Stimulated activated CD4-positive, alpha-beta T cell treated with anti-CD3 and anti-CD28 coated beads, Interleukin-4, amount 100 ng/mL, for 4 hours (primary cell): ENCODE measurements at regions not wholly inside any gene's neighbourhood (a gene's known extent, or its start where the extent isn't known, plus 50 kb on each side); places are given as distances from the start of the nearest gene placed in this dataset.
"Not testable (repeated sequence)": the region's sequence is repeated elsewhere in the genome, so short reads cannot be mapped to it uniquely, and the experiment has no call there.

Experiments used
- DNase-seq, 2 experiments: peaks; one replicate each; pipeline ENCODE4 v3.0.0-alpha.2; 2020

GRCh38 chr19:32058131-32058530, 287.3 kb upstream of the ZNF507 start:
- DNase-seq = no peak

DNA sequence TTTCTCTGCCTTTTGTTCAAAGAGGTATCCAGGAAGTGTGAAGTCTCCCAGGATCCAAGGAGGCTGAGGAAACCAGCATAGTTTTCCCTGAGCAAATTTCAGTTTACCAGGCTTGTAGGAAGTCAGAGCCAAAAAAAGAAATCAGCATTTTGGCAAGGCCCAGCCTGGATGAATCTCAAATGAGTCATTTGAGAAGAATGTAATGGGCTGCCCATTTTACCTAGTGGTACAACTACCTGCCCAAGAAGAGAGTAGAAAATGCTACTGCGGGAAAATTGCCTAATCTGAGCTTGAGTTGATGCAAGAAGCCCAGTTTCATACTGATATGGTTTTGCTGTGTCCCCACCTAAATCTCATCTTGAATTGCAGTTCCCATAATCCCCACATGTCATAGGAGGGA, 284.1 kb upstream of the ZNF507 start:
- no peak for DNase-seq

DNA sequence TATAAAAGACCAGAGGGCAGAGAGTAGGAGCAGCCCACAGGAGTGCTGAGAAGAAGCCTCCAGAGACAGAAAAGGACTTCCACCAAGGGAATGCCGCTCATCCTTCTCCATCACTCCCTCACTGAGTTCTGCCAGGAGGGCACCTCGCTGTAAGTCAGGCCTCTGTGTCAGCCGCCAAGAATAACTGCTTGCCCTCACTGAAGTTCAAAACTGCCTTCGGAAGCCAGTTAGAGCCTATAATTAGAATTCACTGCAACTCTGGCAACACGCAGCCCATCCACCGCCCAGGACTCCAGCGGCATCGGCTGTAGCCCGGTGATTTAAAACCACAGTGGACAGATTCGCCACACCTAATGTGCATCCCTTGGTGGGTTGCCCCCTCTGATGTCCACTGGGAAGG, 281.8 kb upstream of the ZNF507 start:
- no peak for DNase-seq

DNA sequence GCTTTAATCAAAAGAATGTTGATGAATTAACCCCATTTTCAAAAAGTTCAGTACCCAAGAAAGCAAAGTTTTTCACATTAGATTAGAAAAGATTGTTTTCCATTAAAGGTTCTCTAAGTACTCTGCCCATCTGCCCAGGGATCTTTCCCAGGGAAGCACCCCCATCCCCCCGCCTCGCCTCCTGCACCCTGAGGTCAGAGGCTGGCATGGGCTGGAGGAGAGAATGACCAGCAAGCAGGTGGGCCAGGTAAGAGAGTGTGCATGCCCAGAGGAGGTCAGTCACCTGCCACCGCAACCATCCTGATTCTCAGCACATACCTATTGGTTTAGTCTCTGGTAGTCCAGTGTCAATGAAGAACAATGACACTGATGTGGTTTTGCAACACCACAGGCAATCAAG, 279.4 kb upstream of the ZNF507 start:
- no peak for DNase-seq

DNA sequence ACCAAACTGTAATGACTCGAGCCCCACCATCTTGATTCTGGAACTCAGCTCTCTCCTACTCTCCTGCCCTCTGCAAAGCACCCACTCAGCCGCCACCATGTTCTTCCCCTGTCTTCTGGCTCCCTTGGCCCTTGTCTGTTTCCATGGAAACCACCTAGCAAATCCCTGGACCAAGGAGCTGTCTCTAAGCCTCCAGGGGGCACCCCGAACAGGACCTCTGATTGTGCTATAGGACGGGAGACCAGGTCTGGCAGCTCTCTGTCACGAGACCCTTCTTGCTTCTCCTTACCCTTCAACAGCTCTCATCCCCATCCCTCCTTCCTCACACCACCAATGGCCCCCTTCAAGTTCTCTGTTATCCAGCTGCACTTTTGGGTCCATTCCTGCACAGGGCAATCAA, 277.7 kb upstream of the ZNF507 start:
- no peak for DNase-seq

GRCh38 chr19:32068793-32069192, 276.6 kb upstream of the ZNF507 start:
- no peak for DNase-seq

DNA sequence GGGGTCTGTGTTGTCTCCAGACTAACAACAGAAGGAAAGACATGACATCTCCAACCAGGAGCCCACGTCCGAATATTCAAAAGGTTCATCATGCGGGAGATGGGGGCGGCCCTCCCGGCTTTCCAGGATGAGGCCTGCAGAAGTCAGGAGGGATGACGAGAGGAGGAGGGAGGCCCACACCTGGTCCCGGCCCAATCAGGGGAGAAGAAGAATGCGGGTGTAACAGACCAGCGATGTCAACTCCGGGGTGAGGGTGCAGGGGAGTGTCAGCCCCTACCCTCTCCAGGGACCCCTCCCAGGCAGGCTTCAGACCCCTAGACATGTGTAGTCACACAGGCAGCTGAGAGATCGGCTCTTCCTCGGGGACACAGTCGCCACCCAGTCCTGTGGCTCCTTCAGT, 275.3 kb upstream of the ZNF507 start:
- no peak for DNase-seq

- no peak for DNase-seq
Measured at GRCh38 chr19:32082028-32082427, 263.4 kb upstream of the ZNF507 start.

DNA sequence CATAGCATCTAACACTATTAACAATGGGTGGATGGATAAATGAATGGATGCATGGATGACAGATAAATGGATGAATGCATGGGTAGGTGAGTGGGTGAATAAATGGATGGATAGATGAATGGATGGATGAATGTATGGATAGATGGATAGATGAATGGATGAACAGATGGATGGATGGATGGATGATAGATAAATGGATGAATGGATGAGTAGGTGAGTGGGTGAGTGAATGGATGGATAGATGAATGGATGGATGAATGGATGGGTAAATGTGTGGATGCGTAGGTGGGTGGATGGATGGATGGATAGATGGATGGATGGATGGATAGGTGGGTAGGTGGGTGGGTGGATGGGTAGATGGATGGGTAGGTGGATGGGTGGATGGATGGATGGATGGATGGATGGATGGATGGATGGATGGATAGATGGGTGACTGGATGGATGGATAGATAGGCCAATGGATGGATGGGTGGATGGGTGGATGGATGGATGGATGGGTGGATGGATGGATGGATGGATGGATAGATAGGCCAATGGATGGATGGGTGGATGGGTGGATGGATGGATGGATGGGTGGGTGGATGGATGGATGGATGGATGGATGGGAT, 260.6 kb upstream of the ZNF507 start:
- not testable (repeated sequence) for DNase-seq

DNA sequence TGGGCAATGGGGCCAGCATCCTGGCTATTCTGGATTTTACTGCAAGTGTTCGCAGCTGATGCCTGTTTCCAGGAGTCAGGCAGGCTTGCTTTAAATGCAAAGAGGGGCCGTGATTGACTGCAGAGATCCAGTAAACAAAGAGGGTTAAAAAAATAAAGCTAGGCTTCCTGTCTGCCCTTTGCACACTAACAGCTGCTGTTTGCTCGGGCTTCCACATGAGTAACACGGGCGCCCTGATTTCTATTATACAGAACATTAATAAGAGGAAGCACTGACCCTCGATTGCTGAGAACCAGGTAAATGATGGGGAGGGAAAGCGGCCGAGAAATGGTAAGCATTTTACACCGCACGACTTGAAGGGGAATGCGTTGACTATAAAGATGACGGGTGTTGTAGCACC, 254.2 kb upstream of the ZNF507 start:
- no peak for DNase-seq

GRCh38 chr19:32097011-32097410, 248.4 kb upstream of the ZNF507 start:
- no peak for DNase-seq

DNA sequence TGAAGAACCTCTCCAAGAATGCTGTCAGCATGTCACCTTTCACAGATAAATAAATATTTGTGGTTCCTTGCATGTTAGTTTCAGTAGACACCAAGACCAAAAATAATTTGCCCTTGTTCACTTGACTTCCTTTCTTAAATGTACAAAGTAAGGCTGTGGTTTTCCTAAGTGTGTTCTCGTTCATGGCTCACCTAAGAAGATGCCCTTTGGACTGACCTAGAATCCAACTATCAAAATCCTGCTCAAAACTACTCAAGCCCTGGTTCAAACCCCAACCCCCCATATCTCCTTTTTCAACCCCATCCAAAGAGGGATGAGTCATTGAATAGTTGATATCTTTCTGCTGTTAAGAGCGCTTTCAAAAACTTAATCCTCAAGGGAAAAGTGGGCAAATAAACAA, 247.8 kb upstream of the ZNF507 start:
- DNase-seq = no peak

DNA sequence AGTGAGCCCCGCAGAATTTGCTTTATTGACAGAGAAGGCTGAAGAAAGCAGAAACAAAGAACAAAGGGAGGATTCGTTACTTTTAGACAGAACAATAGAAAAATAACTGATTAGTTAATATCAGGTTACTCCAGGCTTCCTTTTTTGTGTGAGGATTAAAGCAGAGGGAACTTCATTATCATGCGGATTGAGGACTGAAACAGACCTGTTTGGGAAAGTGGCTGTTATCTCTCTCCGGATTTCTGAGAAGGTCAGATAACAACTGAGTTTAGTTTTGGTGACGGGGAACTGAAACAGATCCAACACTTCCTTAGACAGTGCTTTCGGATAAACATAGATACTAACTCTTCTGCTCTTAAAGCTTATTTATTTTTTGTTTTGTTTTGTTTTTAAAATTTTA, 246.4 kb upstream of the ZNF507 start:
- DNase-seq = no peak

DNA sequence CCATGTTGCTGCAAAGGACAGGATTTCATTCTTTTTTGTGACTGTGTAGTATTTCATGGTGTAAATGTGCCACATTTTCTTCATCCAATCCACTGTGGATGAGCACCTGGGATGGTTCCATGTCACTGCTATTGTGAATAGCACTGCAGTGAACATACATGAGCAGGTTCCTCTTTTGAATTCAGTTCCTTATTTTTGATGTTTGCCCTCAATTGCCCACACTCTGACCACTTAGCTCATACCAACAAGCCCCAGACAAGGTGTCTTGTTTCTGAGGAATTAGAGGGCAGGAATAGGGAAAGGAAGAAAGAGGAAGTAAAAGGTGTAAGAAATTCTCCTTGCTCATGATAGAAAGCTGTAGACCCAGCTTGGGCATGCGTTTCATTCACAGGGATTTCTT, 244.2 kb upstream of the ZNF507 start:
- no peak for DNase-seq

DNA sequence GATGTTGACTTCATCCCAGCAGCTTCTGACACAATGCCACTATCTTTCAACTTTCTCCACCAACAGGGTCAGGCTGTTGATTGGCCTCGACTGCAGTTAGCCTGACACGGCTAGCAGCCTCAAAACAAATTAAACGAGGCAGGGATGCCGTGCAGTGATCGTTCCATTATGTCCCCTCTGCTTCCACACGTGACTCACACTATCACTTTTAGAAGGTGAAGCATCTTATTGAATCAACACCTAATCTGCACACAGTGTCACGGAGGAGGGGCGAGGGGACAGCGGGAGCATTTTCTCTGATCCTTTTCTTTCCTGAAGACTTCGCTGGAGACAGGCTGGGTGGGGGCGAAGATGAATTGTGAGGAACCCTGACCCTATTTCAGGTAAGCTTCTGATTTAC, 241.9 kb upstream of the ZNF507 start:
- DNase-seq = no peak

DNA sequence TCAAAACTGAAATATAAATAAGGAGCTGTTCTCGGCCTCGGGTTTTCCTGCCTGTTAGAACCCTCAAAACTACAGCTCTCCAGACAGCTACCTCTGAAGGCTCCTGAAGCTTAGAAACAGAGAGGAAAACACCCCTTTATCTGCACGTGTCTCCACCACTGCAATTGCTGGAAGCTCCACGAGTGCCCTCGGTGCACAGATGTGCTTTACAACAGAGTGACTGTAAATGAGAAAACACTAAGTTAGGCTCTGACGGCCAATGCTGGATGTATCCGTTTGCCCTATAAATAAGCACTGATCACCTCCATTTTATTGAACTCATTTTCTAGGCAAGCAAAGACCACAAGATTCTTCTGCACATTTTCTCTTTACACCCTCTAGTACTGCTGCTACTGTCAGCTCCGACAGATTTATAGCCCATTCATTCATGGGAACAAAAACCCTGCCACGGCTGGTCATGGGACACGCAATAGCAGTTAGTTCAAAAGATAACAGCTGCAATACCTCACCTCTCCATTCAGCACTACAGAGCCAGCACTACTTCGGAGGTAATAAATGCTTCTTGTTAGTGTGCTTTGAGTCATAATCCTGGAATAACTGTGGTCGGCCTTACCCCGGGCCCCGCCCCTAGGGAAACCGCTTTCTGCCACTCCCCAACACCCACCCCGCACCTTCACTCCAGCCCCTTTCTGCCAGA, 241.1 kb upstream of the ZNF507 start:
- DNase-seq = no peak

GRCh38 chr19:32104850-32105235, 240.6 kb upstream of the ZNF507 start:
- no peak for DNase-seq

- no peak for DNase-seq
Measured at GRCh38 chr19:32105527-32106310, 239.7 kb upstream of the ZNF507 start.

GRCh38 chr19:32122258-32122657, 223.2 kb upstream of the ZNF507 start:
- DNase-seq = no peak

DNA sequence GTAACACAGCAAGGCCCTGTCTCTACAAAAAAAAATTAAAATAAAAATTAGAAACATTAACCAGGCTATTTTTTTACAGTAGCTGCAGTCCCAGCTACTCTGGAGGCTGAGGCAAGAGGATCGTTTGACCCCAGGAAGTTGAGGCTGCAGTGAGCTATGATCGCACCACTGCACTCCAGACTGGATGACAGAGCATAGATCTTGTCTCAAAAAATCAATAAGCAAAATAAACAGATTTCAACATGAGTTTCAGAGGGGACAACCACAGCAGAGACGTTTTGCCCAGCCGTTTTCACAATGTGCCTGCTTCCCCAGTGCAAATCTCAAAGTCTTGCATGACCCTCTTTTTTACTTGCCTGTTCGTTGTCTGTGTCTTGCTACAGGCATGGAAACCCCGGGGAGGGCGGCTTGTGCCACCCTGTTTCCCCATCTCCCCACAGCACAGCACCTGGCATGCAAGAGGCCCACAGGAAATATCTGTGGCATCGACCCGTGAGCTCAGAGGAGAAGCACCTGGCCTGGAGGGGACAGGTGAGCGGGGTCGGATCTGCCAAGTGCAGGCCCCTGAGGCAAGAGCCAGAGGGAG, 222.0 kb upstream of the ZNF507 start:
- DNase-seq = no peak

DNA sequence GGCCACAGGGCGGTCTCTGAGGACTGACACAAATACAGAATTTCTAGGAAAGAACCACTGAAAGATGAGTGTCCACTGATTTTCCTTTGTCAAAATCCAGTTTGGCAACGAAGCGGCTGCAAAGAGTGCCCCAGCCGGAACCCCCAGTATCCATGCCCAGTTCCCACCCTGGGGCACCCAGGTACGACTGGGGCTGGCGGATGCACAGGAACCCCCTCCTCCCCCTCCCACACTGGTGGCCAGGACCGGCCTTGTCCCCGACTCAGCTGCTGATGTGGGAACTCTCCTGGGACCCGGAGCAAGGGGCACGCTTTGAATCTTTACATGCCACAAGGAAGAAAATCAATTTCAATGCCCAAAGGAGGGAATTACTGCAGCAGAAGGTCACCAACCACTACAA, 220.8 kb upstream of the ZNF507 start:
- no peak for DNase-seq

DNA sequence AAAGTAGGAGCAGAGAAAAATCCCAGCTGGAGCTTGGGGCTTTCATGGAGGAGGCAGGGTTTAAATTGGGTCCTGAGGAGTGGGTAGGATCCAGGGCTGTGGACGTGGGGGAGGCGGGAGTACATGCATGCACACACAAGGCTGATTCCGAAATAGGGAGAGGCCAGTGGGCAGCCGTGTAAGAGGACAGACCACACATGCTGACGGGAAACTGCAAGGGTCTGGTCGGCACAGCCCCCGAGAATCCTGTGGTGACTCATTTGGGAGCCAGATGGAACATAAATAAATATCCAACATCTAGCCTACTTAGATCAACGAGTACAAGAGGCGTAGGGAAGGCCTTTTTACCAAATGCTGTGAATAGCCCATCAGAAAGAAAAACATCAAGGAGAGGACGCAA, 216.3 kb upstream of the ZNF507 start:
- DNase-seq = no peak

DNA sequence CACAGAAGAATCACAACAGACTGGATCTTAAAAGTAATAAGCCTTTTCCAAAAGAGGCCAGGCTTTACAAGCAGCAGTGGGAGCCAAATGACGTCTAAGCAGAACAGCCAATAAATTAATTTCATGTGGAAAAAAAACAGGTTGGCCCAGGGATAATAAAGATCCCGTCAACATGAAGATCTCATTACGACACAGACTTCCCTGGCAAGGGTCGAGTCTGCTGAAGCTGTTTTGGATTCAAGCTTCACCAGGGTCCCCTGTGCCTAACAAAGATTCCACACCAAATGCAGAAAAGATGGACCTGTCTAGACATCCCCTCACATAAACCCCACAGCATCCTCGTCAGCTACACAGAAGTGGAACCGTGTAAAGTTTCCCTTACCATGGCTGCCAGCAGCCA, 215.1 kb upstream of the ZNF507 start:
- no peak for DNase-seq

- DNase-seq = no peak
Measured at GRCh38 chr19:32131005-32131404, 214.4 kb upstream of the ZNF507 start.
